Stimulated activated naive B cell treated with anti-CD40 and anti-IgM and Interleukin-4, amounts not matched to agents 10 μg/mL and 1 μg/mL and 100 μg/mL, for 72 hours (primary cell): ENCODE measurements at regions not wholly inside any gene's neighbourhood (a gene's known extent, or its start where the extent isn't known, plus 50 kb on each side); places are given as distances from the start of the nearest gene placed in this dataset.
"Not testable (repeated sequence)": the region's sequence is repeated elsewhere in the genome, so short reads cannot be mapped to it uniquely, and the experiment has no call there.

ENCODE experiments used
- ATAC-seq, 2 donors: fragments of 150-1000 bp; cut with Tn5 transposase; replicated peaks; 2 replicates each; pipeline ENCODE4 v1.10.0; 2021; ENCODE audit warnings: moderate library complexity in 1 of 2
- DNase-seq: peaks from one replicate; pipeline ENCODE4 v3.0.0; 2021
- H3K27ac Mint-ChIP-seq: one replicate; pipeline ENCODE4 v1.8.0; 2022; ENCODE audit warnings: mild to moderate bottlenecking, mixed read lengths
- H3K27me3 Mint-ChIP-seq, 2 donors: one replicate each; pipeline ENCODE4 v1.8.0; 2022; ENCODE audit warnings: mixed read lengths in 2 of 2
- H3K36me3 Mint-ChIP-seq, 2 donors: one replicate each; pipeline ENCODE4 v1.8.0; 2022; ENCODE audit warnings: mixed read lengths in 2 of 2, mild to moderate bottlenecking in 1 of 2
- H3K4me1 Mint-ChIP-seq, 2 donors: one replicate each; pipeline ENCODE4 v1.8.0; 2022; ENCODE audit warnings: mixed read lengths in 2 of 2, mild to moderate bottlenecking in 1 of 2
- H3K4me3 Mint-ChIP-seq, 2 donors: one replicate each; pipeline ENCODE4 v1.8.0; 2022; ENCODE audit warnings: mild to moderate bottlenecking in 2 of 2, mixed read lengths in 2 of 2, moderate library complexity in 1 of 2
- H3K9me3 Mint-ChIP-seq, 2 donors: one replicate each; pipeline ENCODE4 v1.8.0; 2022; ENCODE audit warnings: mixed read lengths in 2 of 2, mild to moderate bottlenecking in 1 of 2

DNA sequence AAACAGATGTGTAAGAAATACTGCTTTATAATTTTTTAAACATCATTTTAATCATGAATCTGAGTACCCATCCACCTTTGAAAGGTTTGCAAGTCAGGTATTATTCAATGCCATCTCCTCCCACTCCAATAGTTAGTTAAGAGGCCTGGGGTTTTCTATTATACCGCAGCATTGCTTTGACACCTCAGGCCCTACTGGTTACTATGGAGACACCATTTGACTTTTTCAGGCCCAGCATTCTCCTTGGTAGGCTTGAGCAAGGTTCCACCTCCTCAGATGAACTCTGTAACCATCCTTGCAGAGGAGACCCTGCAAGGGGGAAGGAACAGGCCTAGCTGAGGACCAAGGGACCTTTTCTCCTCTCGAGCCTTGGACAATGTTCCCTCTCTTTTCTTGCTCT lies 326.9 kb upstream of the NPSR1 start:
- no peaks in the 10 kb centered on the region for H3K36me3 Mint-ChIP-seq
- no peak for ATAC-seq
- no peak for DNase-seq

DNA sequence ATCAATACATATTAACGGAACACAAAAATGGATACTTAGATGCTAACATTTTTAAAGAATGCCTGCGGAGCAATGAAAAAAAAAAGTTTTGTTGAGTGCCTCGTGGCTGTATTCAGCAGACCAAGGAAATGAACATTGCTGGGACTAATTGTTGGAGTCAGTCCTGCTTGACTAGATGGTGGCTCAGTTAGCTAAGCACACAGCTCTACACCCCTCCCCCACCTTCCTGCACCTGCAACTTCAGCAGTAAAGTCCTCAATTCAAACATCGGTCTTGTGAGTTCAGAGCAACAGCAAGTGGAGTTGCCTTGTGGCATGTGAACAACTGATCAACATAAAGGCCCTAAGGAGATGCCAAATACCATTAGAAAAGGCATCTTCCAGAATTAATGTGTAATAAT lies 326.0 kb upstream of the NPSR1 start:
- H3K4me3 Mint-ChIP-seq, result no peak overlapping the region
- no peak for ATAC-seq

More for the DNA sequence above, 326.9 kb upstream of the NPSR1 start:
- peaks cover 0 to 4% of the 10 kb centered on the region in 2 donors for H3K27me3 Mint-ChIP-seq
- H3K4me1 Mint-ChIP-seq, result no peaks in the 10 kb centered on the region
- peaks cover 5 to 8% of the 10 kb centered on the region in 2 donors for H3K9me3 Mint-ChIP-seq
- no peak overlapping the region for H3K27ac Mint-ChIP-seq
- H3K4me3 Mint-ChIP-seq, result no peak overlapping the region

DNA sequence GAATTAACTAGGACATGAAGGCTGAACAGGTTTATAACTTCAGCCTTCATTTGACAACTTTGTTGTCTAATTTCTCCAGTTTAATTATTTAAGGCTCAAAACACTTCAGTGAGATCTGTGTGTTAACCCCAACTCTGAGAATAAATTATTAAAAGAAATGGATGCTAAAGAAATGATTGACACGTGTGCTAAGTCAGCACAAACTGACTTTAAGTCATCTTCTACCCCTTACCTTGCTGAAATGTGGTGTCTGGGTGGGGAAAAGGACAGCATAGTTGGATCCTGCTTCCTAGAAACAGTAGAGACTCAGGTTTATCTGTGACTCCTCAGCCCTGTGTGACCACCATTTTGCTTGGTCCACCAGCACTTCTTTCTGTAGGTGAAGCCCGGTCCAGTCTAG lies 324.8 kb upstream of the NPSR1 start:
- no peak for ATAC-seq
- no peak overlapping the region for H3K27ac Mint-ChIP-seq
- no peaks in the 10 kb centered on the region for H3K27me3 Mint-ChIP-seq
- peaks cover 8 to 13% of the 10 kb centered on the region in 2 donors for H3K9me3 Mint-ChIP-seq
- H3K4me3 Mint-ChIP-seq, result no peak overlapping the region
- no peaks in the 10 kb centered on the region for H3K4me1 Mint-ChIP-seq
- no peak for DNase-seq
- H3K36me3 Mint-ChIP-seq, result no peaks in the 10 kb centered on the region

More for the DNA sequence above, 326.0 kb upstream of the NPSR1 start:
- Mint-ChIP-seq H3K9me3 (peaks cover 6 to 8% of the 10 kb centered on the region in 2 donors), H3K4me1 (no peaks in the 10 kb centered on the region), H3K27ac (no peak overlapping the region), H3K27me3 (peaks cover 0 to 4% of the 10 kb centered on the region in 2 donors), H3K36me3 (no peaks in the 10 kb centered on the region)
- no peak for DNase-seq

DNA sequence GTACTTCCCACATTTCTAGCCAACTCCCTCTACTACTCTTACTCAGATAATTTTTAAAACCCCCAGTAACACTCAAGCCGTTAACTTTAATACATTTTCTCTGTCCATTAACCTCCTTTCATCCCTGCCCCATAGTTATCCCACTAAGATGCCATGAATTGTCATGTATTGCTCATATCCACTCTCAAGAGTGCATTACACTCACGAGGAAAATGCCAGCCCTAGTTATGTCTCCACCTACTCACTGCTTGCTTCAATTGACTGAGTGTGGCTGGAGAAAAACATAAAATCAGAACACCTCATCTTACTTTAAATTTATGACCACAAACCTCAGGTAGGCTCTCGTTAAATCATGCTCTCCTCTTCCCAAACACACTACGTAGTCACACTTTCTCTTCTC lies 324.1 kb upstream of the NPSR1 start:
- no peak for DNase-seq
- Mint-ChIP-seq H3K4me1 (no peaks in the 10 kb centered on the region), H3K4me3 (no peak overlapping the region)

DNA sequence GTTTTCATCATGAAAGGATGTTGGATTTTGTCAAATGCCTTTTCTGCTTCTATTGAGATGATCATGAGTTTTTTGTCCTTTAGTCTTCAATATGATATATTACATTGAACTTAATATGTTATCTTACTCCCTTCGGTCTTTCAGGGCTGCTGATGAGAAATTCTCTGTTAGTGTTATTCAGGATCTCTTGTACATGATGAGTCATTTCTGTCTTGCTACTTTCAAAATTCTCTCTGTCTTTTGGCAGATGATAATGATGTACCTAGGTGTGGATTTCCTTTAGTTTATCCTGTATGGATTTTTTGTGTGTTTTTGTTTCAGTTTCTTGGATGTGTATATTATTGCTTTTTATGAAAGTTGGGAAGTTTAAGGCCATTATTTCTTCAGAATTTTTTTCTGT lies 320.9 kb upstream of the NPSR1 start:
- Mint-ChIP-seq H3K27ac (no peak overlapping the region), H3K27me3 (no peaks in the 10 kb centered on the region), H3K4me3 (no peak overlapping the region), H3K9me3 (peaks cover 8 to 17% of the 10 kb centered on the region in 2 donors), H3K4me1 (no peaks in the 10 kb centered on the region), H3K36me3 (no peaks in the 10 kb centered on the region)
- DNase-seq (no peak), ATAC-seq (no peak)

More for the DNA sequence above, 324.1 kb upstream of the NPSR1 start:
- H3K27ac Mint-ChIP-seq, result no peak overlapping the region
- no peaks in the 10 kb centered on the region for H3K27me3 Mint-ChIP-seq
- H3K9me3 Mint-ChIP-seq, result peaks cover 8 to 13% of the 10 kb centered on the region in 2 donors
- ATAC-seq, result no peak
- H3K36me3 Mint-ChIP-seq, result no peaks in the 10 kb centered on the region

DNA sequence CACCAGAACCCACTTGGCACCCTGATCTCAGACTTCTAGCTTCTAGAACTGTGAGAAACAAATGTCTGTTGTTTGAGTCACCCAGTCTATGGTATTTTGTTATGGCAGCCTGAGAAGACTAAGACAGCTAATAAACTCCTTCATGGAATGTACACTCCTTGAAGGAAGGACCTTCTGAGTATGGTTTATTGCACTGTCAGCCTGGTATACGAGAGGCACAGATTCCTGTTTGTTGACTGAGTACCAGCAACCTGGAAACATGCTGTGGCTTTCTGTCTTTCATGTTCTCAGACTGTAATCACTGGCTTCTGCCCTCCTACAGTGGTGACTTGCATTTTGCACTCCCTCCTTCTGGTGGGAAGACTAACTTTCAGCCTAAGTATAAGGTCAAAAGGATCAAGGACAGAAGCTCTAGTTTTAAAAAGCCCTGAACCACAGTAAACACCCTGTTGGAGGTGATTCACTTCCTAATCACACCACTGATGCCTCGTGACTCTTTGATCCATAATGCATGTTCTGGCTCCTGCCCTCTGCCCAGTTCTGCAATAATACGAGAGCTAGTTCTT lies 319.0 kb upstream of the NPSR1 start:
- Mint-ChIP-seq H3K9me3 (peaks cover 5 to 12% of the 10 kb centered on the region in 2 donors), H3K27me3 (no peaks in the 10 kb centered on the region), H3K4me1 (no peaks in the 10 kb centered on the region), H3K4me3 (no peak overlapping the region), H3K27ac (no peak overlapping the region), H3K36me3 (no peaks in the 10 kb centered on the region)
- no peak for DNase-seq
- ATAC-seq, result no peak

DNA sequence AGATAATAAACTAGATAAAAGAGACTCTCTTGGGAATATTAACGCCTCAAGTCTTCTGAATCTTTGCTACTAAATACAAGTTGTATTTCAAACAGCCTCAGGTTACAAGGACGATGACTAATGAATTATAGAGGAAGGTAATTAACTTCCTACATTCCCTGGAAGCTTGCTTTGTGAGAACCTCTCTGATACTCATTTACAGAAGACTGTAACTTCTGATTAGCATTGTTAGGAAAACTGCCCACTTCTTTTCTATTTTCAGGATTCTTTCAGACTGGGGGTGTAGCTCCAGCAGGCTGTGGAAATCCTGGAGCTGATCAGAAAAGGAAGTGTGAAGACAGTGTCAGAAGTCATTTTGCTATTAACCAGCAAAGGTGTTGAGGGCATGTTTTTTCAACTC lies 316.7 kb upstream of the NPSR1 start:
- peaks cover 4 to 10% of the 10 kb centered on the region in 2 donors for H3K9me3 Mint-ChIP-seq
- ATAC-seq, result no peak
- no peaks in the 10 kb centered on the region for H3K4me1 Mint-ChIP-seq
- DNase-seq, result no peak
- no peak overlapping the region for H3K4me3 Mint-ChIP-seq
- H3K36me3 Mint-ChIP-seq, result no peaks in the 10 kb centered on the region
- no peak overlapping the region for H3K27ac Mint-ChIP-seq
- no peaks in the 10 kb centered on the region for H3K27me3 Mint-ChIP-seq

DNA sequence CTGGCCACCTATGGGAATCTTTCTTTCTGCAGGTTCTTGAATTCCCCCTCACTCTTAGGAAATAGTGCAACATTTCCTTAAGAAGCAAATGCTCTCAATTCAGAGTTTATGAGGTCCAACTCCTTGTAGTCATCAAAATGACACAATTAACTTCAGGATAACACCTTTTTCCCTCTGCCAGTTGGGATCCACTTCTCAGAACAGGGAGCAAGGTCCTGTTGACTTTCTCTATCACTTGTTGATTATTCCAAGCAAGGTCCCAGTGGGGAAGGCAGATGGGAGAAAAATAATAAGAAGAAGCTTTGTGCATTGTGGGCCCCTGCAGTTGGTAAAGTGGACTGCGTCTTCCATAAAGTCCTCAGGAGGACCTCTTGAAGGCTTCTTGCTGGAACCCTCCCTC lies 315.6 kb upstream of the NPSR1 start:
- no peaks in the 10 kb centered on the region for H3K27me3 Mint-ChIP-seq
- H3K4me1 Mint-ChIP-seq, result no peaks in the 10 kb centered on the region
- H3K36me3 Mint-ChIP-seq, result no peaks in the 10 kb centered on the region
- ATAC-seq (no peak), DNase-seq (no peak)
- H3K27ac Mint-ChIP-seq, result no peak overlapping the region
- H3K9me3 Mint-ChIP-seq, result peaks cover 0 to 6% of the 10 kb centered on the region in 2 donors
- no peak overlapping the region for H3K4me3 Mint-ChIP-seq

DNA sequence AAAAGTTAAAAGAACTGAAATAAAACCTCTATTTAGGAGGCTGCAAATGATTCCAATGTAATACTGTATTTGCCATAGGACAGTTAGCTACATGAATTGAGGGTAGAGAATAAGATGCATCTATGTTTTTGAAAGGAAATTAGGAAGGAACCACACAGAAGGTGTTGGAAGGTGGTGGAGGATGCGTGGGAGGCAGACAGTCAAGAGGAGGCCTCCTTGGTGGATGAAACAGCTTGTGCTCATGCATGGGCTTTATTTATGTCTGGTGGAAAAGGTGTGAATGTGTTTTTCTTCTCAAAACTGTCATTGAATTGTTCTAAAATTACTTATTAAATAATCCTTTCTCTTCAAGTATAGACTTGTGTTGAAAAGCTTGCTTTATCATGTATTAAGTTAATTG lies 314.4 kb upstream of the NPSR1 start:
- H3K9me3 Mint-ChIP-seq, result peaks cover 0 to 4% of the 10 kb centered on the region in 2 donors

DNA sequence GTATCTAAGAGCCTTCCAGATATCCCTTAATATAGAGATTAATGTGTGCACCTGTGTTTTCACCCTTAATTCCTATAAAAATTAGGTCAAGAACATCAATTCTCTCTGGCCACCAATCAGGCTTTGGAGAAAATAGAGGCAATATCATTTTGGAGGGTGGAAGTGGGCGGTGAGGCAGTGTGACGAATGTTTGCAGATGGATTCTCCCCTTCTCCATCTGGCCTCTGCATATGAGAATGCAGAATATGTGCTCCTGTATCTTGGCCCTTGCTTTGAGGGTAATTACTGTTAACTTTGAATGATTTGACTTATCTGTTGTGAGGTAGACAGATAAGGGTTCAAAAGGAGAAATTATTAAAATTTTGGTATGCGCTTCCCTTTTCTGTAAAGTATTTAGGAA lies 304.0 kb upstream of the NPSR1 start:
- no peak overlapping the region for H3K27ac Mint-ChIP-seq
- no peaks in the 10 kb centered on the region for H3K9me3 Mint-ChIP-seq
- no peak for ATAC-seq
- H3K4me1 Mint-ChIP-seq, result no peaks in the 10 kb centered on the region
- DNase-seq, result no peak
- H3K27me3 Mint-ChIP-seq, result no peaks in the 10 kb centered on the region
- no peaks in the 10 kb centered on the region for H3K36me3 Mint-ChIP-seq
- no peak overlapping the region for H3K4me3 Mint-ChIP-seq

More for the DNA sequence above, 314.4 kb upstream of the NPSR1 start:
- Mint-ChIP-seq H3K27me3 (no peaks in the 10 kb centered on the region), H3K36me3 (no peaks in the 10 kb centered on the region), H3K4me1 (no peaks in the 10 kb centered on the region), H3K4me3 (no peak overlapping the region), H3K27ac (no peak overlapping the region)
- ATAC-seq (no peak), DNase-seq (no peak)

DNA sequence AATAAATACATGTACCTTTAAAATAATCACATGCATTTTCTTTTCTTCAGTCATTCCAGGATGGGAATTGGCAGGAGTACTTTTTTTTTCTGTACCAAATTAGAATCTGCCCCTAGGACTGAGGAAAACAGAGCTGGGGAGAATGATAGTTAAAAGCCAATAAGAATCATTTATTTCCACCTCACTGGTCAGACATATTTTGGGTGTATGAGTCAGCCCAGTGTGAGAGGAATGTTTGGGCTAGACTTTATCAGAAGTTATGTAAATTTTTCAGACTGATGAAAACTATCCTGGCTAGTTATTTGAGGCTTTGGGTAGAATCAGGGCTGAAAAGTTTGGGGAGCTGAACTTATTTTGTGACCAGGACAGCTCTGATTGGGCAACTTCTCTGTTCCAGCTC lies 303.1 kb upstream of the NPSR1 start:
- no peaks in the 10 kb centered on the region for H3K4me1 Mint-ChIP-seq

DNA sequence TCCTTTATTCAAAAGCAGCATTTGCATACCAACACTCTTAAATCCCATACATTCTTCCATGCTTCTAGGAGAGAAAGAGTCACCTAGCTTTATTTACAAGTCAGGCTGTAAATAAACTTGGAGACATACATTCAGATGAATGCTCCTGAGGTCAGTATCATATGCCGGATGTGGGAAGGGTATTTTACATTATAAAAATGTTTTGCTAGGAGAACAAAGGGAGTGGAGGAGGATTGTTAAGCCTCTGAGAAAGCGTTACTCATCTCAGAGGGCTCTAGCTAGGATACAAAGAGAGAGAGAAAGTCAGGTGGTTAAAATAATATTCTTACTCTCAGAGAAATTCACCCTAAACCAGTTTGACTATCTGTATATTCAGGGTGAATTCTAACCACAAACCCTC lies 300.9 kb upstream of the NPSR1 start:
- DNase-seq, result no peak
- Mint-ChIP-seq H3K9me3 (no peaks in the 10 kb centered on the region), H3K4me3 (no peak overlapping the region), H3K27me3 (no peaks in the 10 kb centered on the region), H3K36me3 (no peaks in the 10 kb centered on the region), H3K4me1 (no peaks in the 10 kb centered on the region), H3K27ac (no peak overlapping the region)
- no peak for ATAC-seq

More for the DNA sequence above, 303.1 kb upstream of the NPSR1 start:
- H3K4me3 Mint-ChIP-seq, result no peak overlapping the region
- H3K36me3 Mint-ChIP-seq, result no peaks in the 10 kb centered on the region
- no peak for DNase-seq
- no peak overlapping the region for H3K27ac Mint-ChIP-seq
- H3K9me3 Mint-ChIP-seq, result no peaks in the 10 kb centered on the region
- no peaks in the 10 kb centered on the region for H3K27me3 Mint-ChIP-seq
- no peak for ATAC-seq

DNA sequence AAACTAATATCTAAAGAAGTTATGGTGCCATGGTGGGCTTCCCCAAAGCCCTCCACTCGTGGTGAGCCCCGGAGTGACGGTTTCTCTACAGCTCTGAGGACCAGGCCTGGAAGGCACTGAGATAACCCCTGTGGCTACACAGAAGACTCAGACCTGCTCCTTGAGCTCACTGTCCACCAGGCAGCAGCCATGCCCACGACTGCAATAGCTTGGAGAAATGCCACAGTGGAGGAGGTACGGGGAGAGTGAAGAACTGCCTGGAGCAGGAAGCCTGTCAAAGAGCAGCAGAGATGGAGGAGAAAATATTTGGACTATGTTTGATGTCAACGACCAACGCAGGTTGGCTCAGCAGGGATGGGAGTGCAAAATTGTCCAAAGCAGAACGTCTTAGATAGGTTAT lies 300.1 kb upstream of the NPSR1 start:
- Mint-ChIP-seq H3K27ac (no peak overlapping the region), H3K4me1 (no peaks in the 10 kb centered on the region), H3K27me3 (no peaks in the 10 kb centered on the region), H3K4me3 (no peak overlapping the region), H3K9me3 (no peaks in the 10 kb centered on the region), H3K36me3 (no peaks in the 10 kb centered on the region)
- DNase-seq (no peak), ATAC-seq (no peak)

DNA sequence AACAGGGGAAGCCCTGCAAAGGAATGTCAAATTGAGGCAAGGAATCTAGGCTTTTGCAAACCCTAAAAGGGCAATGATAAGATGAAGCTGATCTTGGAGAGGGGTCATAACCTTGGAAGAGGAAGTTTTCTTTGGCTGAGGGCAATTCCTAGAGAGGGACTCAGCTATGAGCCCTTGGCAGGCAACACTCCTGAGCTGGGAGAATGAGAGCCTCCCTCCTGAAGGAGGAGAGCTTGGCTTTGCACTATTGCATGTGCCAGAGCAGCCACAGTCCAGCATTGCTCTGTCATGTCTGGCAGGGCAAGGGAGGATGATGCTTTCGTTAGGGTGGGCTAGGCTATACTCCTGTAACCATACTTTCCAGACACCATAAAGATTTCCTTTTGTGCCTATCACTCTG lies 299.4 kb upstream of the NPSR1 start:
- H3K36me3 Mint-ChIP-seq, H3K27me3 Mint-ChIP-seq, H3K9me3 Mint-ChIP-seq, H3K4me1 Mint-ChIP-seq, H3K4me3 Mint-ChIP-seq, DNase-seq, H3K27ac Mint-ChIP-seq: not testable (repeated sequence)
- peak in 1 of 2 donors; percentile 13 for ATAC-seq

DNA sequence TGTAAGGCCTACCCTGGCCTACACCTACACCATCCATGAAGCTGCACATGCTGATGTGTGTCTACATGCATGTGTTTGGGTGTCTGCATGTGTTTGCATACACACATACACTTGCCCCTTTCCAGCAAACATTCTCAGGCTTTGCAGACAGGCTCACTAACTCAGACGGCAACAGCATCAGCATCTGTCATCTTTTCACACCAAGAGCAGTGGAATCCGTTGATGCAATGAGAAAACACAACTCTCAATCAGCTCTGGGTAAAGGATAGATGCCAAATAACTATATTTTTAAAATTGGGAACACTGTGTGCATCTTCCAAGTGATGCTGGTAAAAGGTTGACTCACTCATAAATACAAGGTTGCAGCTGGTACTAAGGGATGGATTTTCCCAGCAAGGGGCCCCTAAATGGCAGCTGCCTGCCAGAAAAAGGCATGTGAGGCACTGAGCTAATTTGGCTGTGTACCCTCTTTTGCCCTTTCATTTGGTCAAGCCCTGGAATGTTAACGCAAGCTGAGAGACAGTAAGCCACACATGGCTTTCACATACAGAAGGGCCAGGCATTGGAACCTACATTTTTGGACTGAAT lies 296.3 kb upstream of the NPSR1 start:
- DNase-seq (no peak), ATAC-seq (no peak)
- Mint-ChIP-seq H3K4me3 (no peak overlapping the region), H3K27me3 (no peaks in the 10 kb centered on the region), H3K27ac (no peak overlapping the region), H3K9me3 (no peaks in the 10 kb centered on the region), H3K4me1 (no peaks in the 10 kb centered on the region), H3K36me3 (no peaks in the 10 kb centered on the region)
